Suprapubic skin (tissue), 4 donors: ENCODE measurements at regions not wholly inside any gene's neighbourhood (a gene's known extent, or its start where the extent isn't known, plus 50 kb on each side); places are given as distances from the start of the nearest gene placed in this dataset.
A peak's percentile ranks its signal among the peaks of the same experiment; 100 is the strongest.
"Not testable (repeated sequence)": the region's sequence is repeated elsewhere in the genome, so short reads cannot be mapped to it uniquely, and the experiment has no call there.

ENCODE experiments used
- DNase-seq, 2 donors: peaks; one replicate each; pipeline ENCODE4 v3.0.0-alpha.2; 2019; ENCODE audit warnings: low spot score in 2 of 2
- H3K27ac ChIP-seq: fragments of 200-600 bp; sonication (generic); one replicate; pipeline ENCODE4 v1.5.1; 2019
- H3K27me3 ChIP-seq: fragments of 200-600 bp; sonication (generic); one replicate; pipeline ENCODE4 v1.5.1; 2019
- H3K36me3 ChIP-seq: fragments of 200-600 bp; sonication (generic); one replicate; pipeline ENCODE4 v1.5.1; 2019
- H3K4me1 ChIP-seq: fragments of 200-600 bp; sonication (generic); one replicate; pipeline ENCODE4 v1.5.1; 2019
- H3K4me3 ChIP-seq: fragments of 200-600 bp; sonication (generic); one replicate; pipeline ENCODE4 v1.5.1; 2019; ENCODE audit warnings: mild to moderate bottlenecking
- H3K9me3 ChIP-seq: fragments of 200-600 bp; sonication (generic); one replicate; pipeline ENCODE4 v1.5.1; 2019
- EP300 ChIP-seq: sonication (generic); formaldehyde crosslinking; IDR thresholded peaks from one replicate; pipeline ENCODE4 v1.6.1; 2017; ENCODE audit warnings: antibody characterized with exemption
- POLR2A ChIP-seq, 2 donors: fragments of 450-650 bp; IDR thresholded peaks; one replicate each; pipeline ENCODE4 v1.6.1; 2017; ENCODE audit warnings: antibody characterized with exemption in 2 of 2, mild to moderate bottlenecking in 2 of 2, moderate library complexity in 2 of 2
- POLR2AphosphoS5 ChIP-seq, 3 donors: sonication (generic); formaldehyde crosslinking; IDR thresholded peaks; one replicate each; pipeline ENCODE4 v1.6.1; 2017; ENCODE audit warnings: antibody characterized with exemption in 3 of 3
- WGBS: methylation state at CpG from one replicate; pipeline ENCODE4 v1.1.5; 2018; 5-methylcytosine and 5-hydroxymethylcytosine counted together
- TF ChIP-seq, protein P1 (sequence below), 2 donors: fragments of 200-600 bp in 1 of 2; fragments of 450-650 bp in 1 of 2; sonication (generic) in 1 of 2; IDR thresholded peaks; one replicate each; pipeline ENCODE4 v1.5.1; 2016 to 2019; ENCODE audit warnings: antibody characterized with exemption in 2 of 2, mild to moderate bottlenecking in 1 of 2, moderate library complexity in 1 of 2

DNA sequence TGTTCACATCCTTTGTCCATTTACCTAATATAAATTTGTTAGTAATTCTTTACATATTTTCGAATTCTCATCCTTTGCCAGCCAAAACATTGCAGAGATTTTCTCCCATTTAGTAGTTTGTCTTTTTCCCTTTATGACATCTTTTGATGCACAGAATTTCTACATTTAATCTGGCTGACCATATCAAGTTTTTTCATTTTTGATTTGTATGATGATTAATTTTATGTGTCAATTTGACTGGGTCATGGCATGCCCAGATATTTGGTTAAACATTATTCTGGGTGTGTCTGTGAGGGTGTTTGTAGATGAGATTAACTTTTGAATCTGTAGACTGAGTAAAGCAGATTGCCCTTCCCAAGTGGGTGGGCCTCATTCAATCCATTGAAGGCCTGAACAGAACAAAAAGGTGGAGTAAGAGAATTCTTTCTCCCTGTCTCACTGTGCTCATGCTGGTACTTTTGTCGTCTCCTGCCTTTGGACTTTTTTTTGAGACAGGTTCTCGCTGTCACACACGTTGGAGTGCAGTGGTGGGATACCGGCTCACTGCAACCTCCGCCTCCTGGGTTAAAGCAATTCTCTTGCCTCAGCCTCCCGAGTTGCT, 72.1 kb upstream of the EPB41L1 start:
- no peak overlapping the region for H3K4me3 ChIP-seq
- 71% methylated on average over 7 of the region's 7 CpGs for WGBS
- H3K27ac ChIP-seq, result no peak overlapping the region
- DNase-seq, result no peak
- H3K36me3 ChIP-seq, result no peaks in the 10 kb centered on the region
- no peaks in the 10 kb centered on the region for H3K27me3 ChIP-seq
- TF ChIP-seq POLR2A (IDR thresholded peaks at IDR 0.05) (no peak), EP300 (no peak), POLR2AphosphoS5 (IDR thresholded peaks at IDR 0.05) (no peak)
- TF ChIP-seq, protein P1, sequence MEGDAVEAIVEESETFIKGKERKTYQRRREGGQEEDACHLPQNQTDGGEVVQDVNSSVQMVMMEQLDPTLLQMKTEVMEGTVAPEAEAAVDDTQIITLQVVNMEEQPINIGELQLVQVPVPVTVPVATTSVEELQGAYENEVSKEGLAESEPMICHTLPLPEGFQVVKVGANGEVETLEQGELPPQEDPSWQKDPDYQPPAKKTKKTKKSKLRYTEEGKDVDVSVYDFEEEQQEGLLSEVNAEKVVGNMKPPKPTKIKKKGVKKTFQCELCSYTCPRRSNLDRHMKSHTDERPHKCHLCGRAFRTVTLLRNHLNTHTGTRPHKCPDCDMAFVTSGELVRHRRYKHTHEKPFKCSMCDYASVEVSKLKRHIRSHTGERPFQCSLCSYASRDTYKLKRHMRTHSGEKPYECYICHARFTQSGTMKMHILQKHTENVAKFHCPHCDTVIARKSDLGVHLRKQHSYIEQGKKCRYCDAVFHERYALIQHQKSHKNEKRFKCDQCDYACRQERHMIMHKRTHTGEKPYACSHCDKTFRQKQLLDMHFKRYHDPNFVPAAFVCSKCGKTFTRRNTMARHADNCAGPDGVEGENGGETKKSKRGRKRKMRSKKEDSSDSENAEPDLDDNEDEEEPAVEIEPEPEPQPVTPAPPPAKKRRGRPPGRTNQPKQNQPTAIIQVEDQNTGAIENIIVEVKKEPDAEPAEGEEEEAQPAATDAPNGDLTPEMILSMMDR (IDR thresholded peaks at IDR 0.05), result no peak
- no peaks in the 10 kb centered on the region for H3K9me3 ChIP-seq
- H3K4me1 ChIP-seq, result peaks cover 30% of the 10 kb centered on the region

DNA sequence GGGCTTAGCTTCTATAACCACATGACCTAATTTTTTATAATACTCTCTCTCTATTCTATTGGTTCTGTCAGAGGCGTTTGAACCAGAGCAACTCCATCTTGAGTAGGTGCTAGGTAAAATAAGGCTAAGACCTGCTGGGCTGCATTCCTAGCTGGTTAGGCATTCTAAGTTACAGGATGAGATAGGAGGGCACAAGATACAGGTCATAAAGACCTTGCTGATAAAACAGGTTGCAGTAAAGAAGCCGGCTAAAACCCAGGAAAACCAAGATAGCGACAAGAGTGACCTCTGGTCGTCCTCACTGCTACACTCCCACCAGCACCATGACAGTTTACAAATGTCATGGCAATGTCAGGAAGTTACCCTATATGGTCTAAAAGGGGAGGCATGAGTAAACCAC, 71.3 kb upstream of the EPB41L1 start:
- H3K4me3 ChIP-seq, H3K27me3 ChIP-seq, DNase-seq, H3K9me3 ChIP-seq, H3K27ac ChIP-seq, H3K36me3 ChIP-seq: not testable (repeated sequence)
- WGBS, result 68% methylated on average over 4 of the region's 4 CpGs
- peaks cover 30% of the 10 kb centered on the region for H3K4me1 ChIP-seq

DNA sequence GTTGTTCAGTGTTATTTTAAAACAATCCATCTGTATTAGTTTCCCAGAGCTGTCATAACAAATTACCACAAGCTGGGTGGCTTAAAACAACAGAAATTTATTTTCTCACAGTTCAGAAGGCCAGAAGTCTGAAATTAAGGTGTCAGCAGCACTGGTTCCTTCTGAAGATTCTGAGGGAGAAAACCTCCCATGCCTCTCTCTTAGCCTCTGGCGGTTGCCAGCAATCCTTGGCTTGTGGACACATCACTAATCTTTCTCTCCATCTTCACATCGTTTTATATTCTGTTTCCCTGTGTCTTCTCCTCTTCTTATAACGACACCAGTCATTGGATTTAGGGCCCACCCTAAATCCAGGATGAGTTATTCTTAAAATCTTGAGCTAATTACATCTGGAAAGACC, 70.2 kb upstream of the EPB41L1 start:
- TF ChIP-seq, protein P1 (IDR thresholded peaks at IDR 0.05), result no peak
- no peak for TF ChIP-seq POLR2A (IDR thresholded peaks at IDR 0.05)
- no peak for TF ChIP-seq EP300
- TF ChIP-seq POLR2AphosphoS5 (IDR thresholded peaks at IDR 0.05), result no peak
- WGBS, result 92% methylated on average over 3 of the region's 3 CpGs
- H3K27ac ChIP-seq, result no peak overlapping the region

DNA sequence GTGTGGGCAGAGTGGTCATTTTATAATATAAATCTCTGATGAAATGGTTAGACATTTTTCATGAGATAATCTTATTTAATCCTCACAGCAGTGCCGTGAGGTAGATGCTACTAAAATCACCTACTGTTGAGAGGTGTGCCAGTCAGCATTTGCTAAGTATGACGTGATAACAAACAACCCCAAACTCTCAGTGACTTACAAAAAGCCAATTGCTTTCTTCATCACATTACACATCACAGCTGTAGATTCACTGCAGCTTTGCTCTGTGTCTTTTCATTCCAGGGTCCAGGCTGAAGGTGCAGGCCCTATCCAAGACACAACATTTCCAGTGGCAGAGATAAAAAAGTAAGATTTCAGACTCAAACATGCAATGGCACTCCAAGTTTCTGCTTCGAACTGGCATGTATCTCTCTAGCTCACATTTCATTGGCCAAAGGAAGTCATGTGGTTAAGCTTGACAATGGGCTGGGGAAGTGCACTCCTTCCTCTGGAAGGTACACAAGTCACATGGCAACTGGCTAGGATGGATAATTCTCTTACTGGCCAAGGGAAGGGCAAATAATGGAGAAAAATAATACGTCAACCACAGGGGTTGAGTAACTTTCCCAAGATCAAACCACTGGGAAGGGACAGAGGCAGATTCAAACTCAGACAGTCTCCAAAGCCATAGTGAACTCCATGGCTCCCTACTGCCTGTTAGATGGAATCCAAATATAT, 69.5 kb upstream of the EPB41L1 start:
- H3K27ac ChIP-seq, result peak overlapping the region; percentile 50
- no peak for DNase-seq
- no peaks in the 10 kb centered on the region for H3K36me3 ChIP-seq
- no peak overlapping the region for H3K4me3 ChIP-seq
- no peaks in the 10 kb centered on the region for H3K9me3 ChIP-seq
- peaks cover 30% of the 10 kb centered on the region for H3K4me1 ChIP-seq
- TF ChIP-seq, protein P1 (IDR thresholded peaks at IDR 0.05), result no peak
- TF ChIP-seq POLR2AphosphoS5 (IDR thresholded peaks at IDR 0.05), result no peak
- WGBS, result 84% methylated on average over 4 of the region's 4 CpGs
- H3K27me3 ChIP-seq, result peaks cover 3% of the 10 kb centered on the region

More for the DNA sequence above, 70.2 kb upstream of the EPB41L1 start:
- no peaks in the 10 kb centered on the region for H3K9me3 ChIP-seq
- peaks cover 30% of the 10 kb centered on the region for H3K4me1 ChIP-seq
- no peaks in the 10 kb centered on the region for H3K36me3 ChIP-seq
- no peak for DNase-seq
- no peak overlapping the region for H3K4me3 ChIP-seq
- no peaks in the 10 kb centered on the region for H3K27me3 ChIP-seq

DNA sequence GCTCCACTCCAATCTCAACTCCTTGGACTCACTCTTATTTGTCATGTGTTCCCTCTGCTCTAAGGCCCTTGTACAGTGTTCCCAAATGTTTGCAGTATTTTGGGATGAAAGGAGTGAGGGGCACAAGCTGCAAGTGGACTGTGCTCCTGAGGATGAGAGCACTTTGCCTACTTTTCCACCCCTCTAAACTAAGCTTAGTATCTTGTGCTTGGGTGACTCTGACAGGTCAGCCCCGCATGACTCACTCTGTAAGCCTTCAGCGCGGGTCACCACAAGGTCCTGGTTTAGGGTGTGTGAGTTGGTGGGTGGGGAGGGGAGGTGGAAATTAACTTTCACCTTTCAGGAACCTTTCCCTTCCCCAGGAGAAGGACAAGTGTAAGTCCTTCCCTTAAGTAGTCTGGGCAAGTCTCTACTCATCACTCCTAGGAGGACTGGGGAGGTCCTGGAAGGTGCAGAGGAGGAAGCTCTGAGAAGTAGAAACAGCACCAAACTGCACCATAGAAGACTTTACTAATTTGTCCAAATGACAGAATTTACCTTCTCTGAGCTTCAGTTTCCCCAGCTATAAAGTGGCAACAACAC, 68.8 kb upstream of the EPB41L1 start:
- H3K36me3 ChIP-seq, result no peaks in the 10 kb centered on the region
- peaks cover 30% of the 10 kb centered on the region for H3K4me1 ChIP-seq
- H3K27me3 ChIP-seq, result peaks cover 3% of the 10 kb centered on the region
- no peak overlapping the region for H3K4me3 ChIP-seq
- no peak for DNase-seq
- WGBS, result 47% methylated on average over 3 of the region's 3 CpGs
- TF ChIP-seq, protein P1 (IDR thresholded peaks at IDR 0.05), result no peak
- TF ChIP-seq POLR2AphosphoS5 (IDR thresholded peaks at IDR 0.05), result no peak
- no peak for TF ChIP-seq EP300
- no peak for TF ChIP-seq POLR2A (IDR thresholded peaks at IDR 0.05)
- no peaks in the 10 kb centered on the region for H3K9me3 ChIP-seq
- peak overlapping the region; percentile 50 for H3K27ac ChIP-seq
